Hippocampal formation (tissue), 2 donors: ENCODE measurements at regions not wholly inside any gene's neighbourhood (a gene's known extent, or its start where the extent isn't known, plus 50 kb on each side); places are given as distances from the start of the nearest gene placed in this dataset.
"Not testable (repeated sequence)": the region's sequence is repeated elsewhere in the genome, so short reads cannot be mapped to it uniquely, and the experiment has no call there.

Source experiments
- DNase-seq, 2 donors: peaks; one replicate each; lab custom pipeline; 2025; lab: John Stamatoyannopoulos, UW

- DNase-seq, result no peak
These were observed 407.1 kb downstream of the BMP2 start for GRCh38 chr20:7174554-7174953.

GRCh38 chr20:7175827-7176226 is 408.3 kb downstream of the BMP2 start:
- DNase-seq, result not testable (repeated sequence)

- no peak for DNase-seq
These were observed 410.5 kb downstream of the BMP2 start for GRCh38 chr20:7178004-7178403.

GRCh38 chr20:7180256-7181045 is 413.0 kb downstream of the BMP2 start:
- no peak for DNase-seq

- DNase-seq, result no peak
These were observed 421.7 kb downstream of the BMP2 start for GRCh38 chr20:7189231-7189630.

- no peak for DNase-seq
These were observed 426.2 kb downstream of the BMP2 start for GRCh38 chr20:7193681-7194080.

GRCh38 chr20:7195704-7196103 is 428.2 kb downstream of the BMP2 start:
- no peak for DNase-seq

- DNase-seq, result no peak
These were observed 429.0 kb downstream of the BMP2 start for GRCh38 chr20:7196481-7196880.

- no peak for DNase-seq
These were observed 432.4 kb downstream of the BMP2 start for GRCh38 chr20:7199861-7200260.

GRCh38 chr20:7207186-7207798 is 439.8 kb downstream of the BMP2 start:
- DNase-seq, result no peak

- no peak for DNase-seq
These were observed 443.4 kb downstream of the BMP2 start for GRCh38 chr20:7210910-7211309.

GRCh38 chr20:7214081-7214740 is 446.7 kb downstream of the BMP2 start:
- DNase-seq, result no peak

- DNase-seq, result no peak
These were observed 450.1 kb downstream of the BMP2 start for GRCh38 chr20:7217606-7218005.

- DNase-seq, result no peak
These were observed 453.3 kb downstream of the BMP2 start for GRCh38 chr20:7220755-7221154.

- no peak for DNase-seq
These were observed 458.7 kb downstream of the BMP2 start for GRCh38 chr20:7226156-7226555.

GRCh38 chr20:7231303-7231702 is 463.8 kb downstream of the BMP2 start:
- no peak for DNase-seq

- no peak for DNase-seq
These were observed 465.3 kb downstream of the BMP2 start for GRCh38 chr20:7232796-7233195.

GRCh38 chr20:7237251-7237650 is 469.8 kb downstream of the BMP2 start:
- DNase-seq, result no peak

- DNase-seq, result no peak
These were observed 473.0 kb downstream of the BMP2 start for GRCh38 chr20:7240490-7240889.

GRCh38 chr20:7248281-7249201 is 481.1 kb downstream of the BMP2 start:
- no peak for DNase-seq

GRCh38 chr20:7250337-7250736 is 482.9 kb downstream of the BMP2 start:
- DNase-seq, result no peak

GRCh38 chr20:7257099-7257498 is 489.6 kb downstream of the BMP2 start:
- DNase-seq, result no peak
